K562 (cell line): ENCODE measurements at regions not wholly inside any gene's neighbourhood (a gene's known extent, or its start where the extent isn't known, plus 50 kb on each side); places are given as distances from the start of the nearest gene placed in this dataset.

Experiments
- ATAC-seq: fragments of 200-7000 bp; cut with Tn5 transposase; 3 replicates; pipeline ENCODE4 v1.9.1; 2020; ENCODE audit warnings: moderate library complexity
- BruUV-seq: library from RNA; stranded (reverse); fragments of 400-500 nt; replicated peaks from 2 replicates; lab custom pipeline; 2021; lab: Mats Ljungman, UMichigan
- CTCF ChIA-PET: fragments of 300-600 bp; formaldehyde crosslinking; extraction: SDS; loops from one replicate; lab custom pipeline; 2021; ENCODE audit warnings: low intra/inter-chr PET ratio; lab: Yijun Ruan, JAX
- POLR2A ChIA-PET: fragments of 300-600, 350-650 bp; sonication (Branson Sonifier 250); formaldehyde crosslinking; extraction: SDS; loops from one replicate; lab custom pipeline; 2021; ENCODE audit warnings: antibody characterized with exemption, inconsistent platforms; lab: Yijun Ruan, JAX
- DNase-seq, 4 experiments: peaks; one replicate each; pipeline versions ENCODE4 v3.0.0 to v3.0.0-alpha.2; 2011 to 2018; ENCODE audit warnings: low spot score in 3 of 4, mixed read lengths in 3 of 4; ENCODE audit errors: extremely low read depth in 1 of 4
- FAIRE-seq: peaks from 2 replicates; lab custom pipeline; 2011; peaks lifted over from hg19 to GRCh38; lab: Jason Lieb, UNC
- H2AFZ ChIP-seq: 2 replicates; pipeline ENCODE4 v1.6.0; 2011; ENCODE audit warnings: low read depth, low read length, control low read depth, inconsistent platforms
- H3K27ac ChIP-seq: fragments of 200-600 bp; 3 replicates; pipeline ENCODE4 v1.8.0; 2011; ENCODE audit warnings: low read depth, mild to moderate bottlenecking, control low read depth, inconsistent platforms, low read length, moderate library complexity, mixed read lengths; ENCODE audit errors: extremely low read depth
- H3K27me3 ChIP-seq, 2 experiments: fragments of 300-600 bp in 1 of 2; 2 replicates in 1 of 2; 3 replicates in 1 of 2; pipeline versions ENCODE4 v1.6.0 to v1.8.0; 2011; ENCODE audit warnings: inconsistent platforms in 2 of 2, low read length in 2 of 2, mild to moderate bottlenecking in 1 of 2, mixed read lengths in 1 of 2, moderate library complexity in 1 of 2; ENCODE audit not compliant: control insufficient read depth in 2 of 2, insufficient read depth in 2 of 2
- H3K36me3 ChIP-seq: fragments of 300-600 bp; 3 replicates; pipeline ENCODE4 v1.8.0; 2011; ENCODE audit warnings: mild to moderate bottlenecking, low read length, inconsistent platforms; ENCODE audit not compliant: control insufficient read depth, insufficient read depth
- H3K4me1 ChIP-seq, 2 experiments: fragments of 200-600 bp in 1 of 2; replicated peaks in 1 of 2; 2 replicates in 1 of 2; 3 replicates in 1 of 2; pipeline versions ENCODE4 v1.5.1 to v1.8.0; 2011; ENCODE audit warnings: inconsistent platforms in 2 of 2, low read length in 2 of 2, mild to moderate bottlenecking in 1 of 2, mixed read lengths in 1 of 2, moderate library complexity in 1 of 2; ENCODE audit not compliant: control insufficient read depth in 2 of 2, insufficient read depth in 2 of 2
- H3K4me2 ChIP-seq: 2 replicates; pipeline ENCODE4 v1.6.1; 2011; ENCODE audit warnings: low read length, control low read depth, inconsistent platforms, mixed read lengths; ENCODE audit not compliant: insufficient read depth
- H3K4me3 ChIP-seq: fragments of 200-600 bp; sonication (generic), shearing (Covaris generic); 2 replicates; pipeline ENCODE4 v1.5.1; 2016; ENCODE audit warnings: control low read depth, inconsistent platforms
- H3K79me2 ChIP-seq: fragments of 200-600 bp; 3 replicates; pipeline ENCODE4 v1.8.0; 2011; ENCODE audit warnings: low read length, inconsistent platforms; ENCODE audit not compliant: control insufficient read depth, insufficient read depth
- H3K9ac ChIP-seq, 2 experiments: 2 replicates each; pipeline versions ENCODE4 v1.6.0 to v1.6.1; 2011; ENCODE audit warnings: low read depth in 2 of 2, low read length in 2 of 2, control low read depth in 1 of 2, inconsistent platforms in 1 of 2, mild to moderate bottlenecking in 1 of 2, mixed read lengths in 1 of 2; ENCODE audit not compliant: insufficient read depth in 1 of 2
- H3K9me1 ChIP-seq: one replicate; pipeline ENCODE4 v1.6.0; 2011; ENCODE audit warnings: inconsistent platforms, mild to moderate bottlenecking, low read length, moderate library complexity; ENCODE audit not compliant: control insufficient read depth, insufficient read depth
- H3K9me3 ChIP-seq: replicated peaks from 2 replicates; pipeline ENCODE4 v1.5.1; 2011; ENCODE audit warnings: low read depth, low read length, inconsistent platforms; ENCODE audit not compliant: control insufficient read depth, insufficient read depth
- H4K20me1 ChIP-seq: replicated peaks from 2 replicates; pipeline ENCODE4 v1.6.1; 2011; ENCODE audit warnings: low read length, inconsistent platforms, mixed read lengths; ENCODE audit not compliant: control insufficient read depth, insufficient read depth
- AFF1 ChIP-seq, 2 experiments: fragments of 450-650 bp; IDR thresholded peaks; 2 replicates each; pipeline ENCODE4 v1.6.1; 2018; ENCODE audit warnings: mild to moderate bottlenecking in 2 of 2, low read depth in 1 of 2; ENCODE audit not compliant: partially characterized antibody in 2 of 2
- CREB3 ChIP-seq: fragments of 450-650 bp; conservative IDR thresholded peaks from 2 replicates; pipeline ENCODE4 v1.6.1; 2016; ENCODE audit warnings: missing genetic modification characterization, low read depth, mild to moderate bottlenecking, missing compliant biosample characterization, moderate library complexity
- DNMT1 ChIP-seq: fragments of 450-650 bp; IDR thresholded peaks from 2 replicates; pipeline ENCODE4 v1.6.1; 2016; ENCODE audit warnings: antibody characterized with exemption, mild to moderate bottlenecking
- MAZ ChIP-seq, 2 experiments: fragments of 450-650 bp in 1 of 2; sonication (generic) in 1 of 2; formaldehyde crosslinking; IDR thresholded peaks in 1 of 2; conservative IDR thresholded peaks in 1 of 2; 2 replicates each; pipeline versions ENCODE4 v1.4.0 to v1.5.0; 2020; ENCODE audit warnings: mild to moderate bottlenecking in 1 of 2, missing genetic modification reagents in 1 of 2
- MCM5 ChIP-seq: fragments of 450-650 bp; IDR thresholded peaks from 2 replicates; pipeline ENCODE4 v1.6.1; 2016; ENCODE audit warnings: low read depth
- SMAD2 ChIP-seq: fragments of 150-350 bp; IDR thresholded peaks from 2 replicates; pipeline ENCODE4 v1.6.1; 2014; ENCODE audit warnings: low read depth, mild to moderate bottlenecking, low read length
- WGBS: fragments of 100-300 bp; shearing (Covaris generic); methylation state at CpG from one replicate; pipeline ENCODE4 v1.1.6; 2016; ENCODE audit warnings: low coverage, mixed read lengths; ENCODE audit not compliant: insufficient coverage; ENCODE audit errors: missing lambda C conversion rate; 5-methylcytosine and 5-hydroxymethylcytosine counted together
- in situ Hi-C: fragments of 300-500 bp; cut with MboI; formaldehyde crosslinking; loops from 4 replicates; pipeline ENCODE4 v1.15.0; 2018; ENCODE audit warnings: inconsistent platforms, mixed read lengths
- intact Hi-C: fragments of 100-400 bp; cut with micrococcal nuclease; formaldehyde crosslinking; loops from 2 replicates; pipeline ENCODE4 v1.14.2; 2022
- TF ChIP-seq, protein P1 (sequence below), 3 experiments: fragments of 200-800 bp in 1 of 3; fragments of 250-450 bp in 1 of 3; fragments of 450-650 bp in 1 of 3; sonication (Bioruptor Pico) in 1 of 3; sonication (Bioruptor generic) in 1 of 3; formaldehyde crosslinking in 1 of 3; IDR thresholded peaks; 2 replicates each; pipeline versions ENCODE4 v1.6.1 to v1.8.0; 2016 to 2022; ENCODE audit warnings: mild to moderate bottlenecking in 2 of 3, missing genetic modification characterization in 2 of 3, missing compliant biosample characterization in 1 of 3, moderate library complexity in 1 of 3

DNA sequence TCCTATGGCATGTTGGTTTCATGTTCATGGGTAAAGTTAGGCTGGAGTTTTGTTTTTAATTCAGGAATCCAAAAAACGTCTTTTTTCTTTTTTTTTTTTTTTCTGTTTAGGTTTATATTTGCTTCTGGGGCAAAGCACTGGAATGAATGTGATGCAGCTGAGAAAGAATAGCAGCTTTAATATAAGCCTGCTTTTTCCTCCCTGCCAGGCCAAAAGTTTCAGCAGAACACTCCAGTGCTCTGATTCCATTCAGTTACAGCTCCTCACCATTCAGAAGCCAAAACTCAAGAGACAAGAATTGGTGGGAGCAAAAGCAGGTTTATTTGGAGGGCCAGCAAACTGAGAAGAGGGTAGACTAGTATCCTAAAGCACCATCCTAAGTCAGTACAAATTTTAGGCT lies 102.7 kb upstream of the PELI1 start:
- H3K27ac ChIP-seq: no peak overlapping the region
- H3K9me3 ChIP-seq: no peaks in the 10 kb centered on the region
- WGBS: no CpG with 5 or more reads among the region's 1 CpG
- H3K4me1 ChIP-seq: peaks cover 0 to 2% of the 10 kb centered on the region in 2 experiments; a peak in 2 of 5 replicates
- no peaks in the 10 kb centered on the region for H3K79me2 ChIP-seq
- H3K27me3 ChIP-seq: no peaks in the 10 kb centered on the region
- TF ChIP-seq DNMT1 (no peak), MAZ (CRISPR knock-in tag; conservative IDR thresholded peaks at IDR 0.05 in 1 of 2, IDR thresholded peaks at IDR 0.05 in 1 of 2) (no peak), SMAD2 (no peak), AFF1 (IDR thresholded peaks at IDR 0.05; ENCODE audit: low read depth in 1 of 2, partially characterized antibody in 2 of 2) (no peak), MCM5 (no peak), CREB3 (tag) (no peak)
- TF ChIP-seq, protein P1, sequence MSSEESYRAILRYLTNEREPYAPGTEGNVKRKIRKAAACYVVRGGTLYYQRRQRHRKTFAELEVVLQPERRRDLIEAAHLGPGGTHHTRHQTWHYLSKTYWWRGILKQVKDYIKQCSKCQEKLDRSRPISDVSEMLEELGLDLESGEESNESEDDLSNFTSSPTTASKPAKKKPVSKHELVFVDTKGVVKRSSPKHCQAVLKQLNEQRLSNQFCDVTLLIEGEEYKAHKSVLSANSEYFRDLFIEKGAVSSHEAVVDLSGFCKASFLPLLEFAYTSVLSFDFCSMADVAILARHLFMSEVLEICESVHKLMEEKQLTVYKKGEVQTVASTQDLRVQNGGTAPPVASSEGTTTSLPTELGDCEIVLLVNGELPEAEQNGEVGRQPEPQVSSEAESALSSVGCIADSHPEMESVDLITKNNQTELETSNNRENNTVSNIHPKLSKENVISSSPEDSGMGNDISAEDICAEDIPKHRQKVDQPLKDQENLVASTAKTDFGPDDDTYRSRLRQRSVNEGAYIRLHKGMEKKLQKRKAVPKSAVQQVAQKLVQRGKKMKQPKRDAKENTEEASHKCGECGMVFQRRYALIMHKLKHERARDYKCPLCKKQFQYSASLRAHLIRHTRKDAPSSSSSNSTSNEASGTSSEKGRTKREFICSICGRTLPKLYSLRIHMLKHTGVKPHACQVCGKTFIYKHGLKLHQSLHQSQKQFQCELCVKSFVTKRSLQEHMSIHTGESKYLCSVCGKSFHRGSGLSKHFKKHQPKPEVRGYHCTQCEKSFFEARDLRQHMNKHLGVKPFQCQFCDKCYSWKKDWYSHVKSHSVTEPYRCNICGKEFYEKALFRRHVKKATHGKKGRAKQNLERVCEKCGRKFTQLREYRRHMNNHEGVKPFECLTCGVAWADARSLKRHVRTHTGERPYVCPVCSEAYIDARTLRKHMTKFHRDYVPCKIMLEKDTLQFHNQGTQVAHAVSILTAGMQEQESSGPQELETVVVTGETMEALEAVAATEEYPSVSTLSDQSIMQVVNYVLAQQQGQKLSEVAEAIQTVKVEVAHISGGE (CRISPR knock-in tag; IDR thresholded peaks at IDR 0.05): no peak
- ChIA-PET POLR2A (no interaction called here), CTCF (no interaction called here)
- H3K36me3 ChIP-seq: no peaks in the 10 kb centered on the region
- no peaks in the 10 kb centered on the region for H4K20me1 ChIP-seq
- no peak overlapping the region for H3K9ac ChIP-seq
- no peaks in the 10 kb centered on the region for H3K9me1 ChIP-seq
- DNase-seq (no peak), FAIRE-seq (no peak), ATAC-seq (no peak)
- no peak overlapping the region for H2AFZ ChIP-seq
- H3K4me2 ChIP-seq: no peak overlapping the region
- no TSS peak for BruUV-seq
- no peak overlapping the region for H3K4me3 ChIP-seq
- in situ Hi-C loops: no loop called here
- intact Hi-C loops: no loop called here
